Limb (tissue), 2 donors: ENCODE measurements at regions not wholly inside any gene's neighbourhood (a gene's known extent, or its start where the extent isn't known, plus 50 kb on each side); places are given as distances from the start of the nearest gene placed in this dataset.
"Not testable (repeated sequence)": the region's sequence is repeated elsewhere in the genome, so short reads cannot be mapped to it uniquely, and the experiment has no call there.

ENCODE experiments used
- DNase-seq, 2 donors: peaks; one replicate each; pipeline ENCODE4 v3.0.0-alpha.2; 2016; ENCODE audit errors: extremely low spot score in 2 of 2

DNA sequence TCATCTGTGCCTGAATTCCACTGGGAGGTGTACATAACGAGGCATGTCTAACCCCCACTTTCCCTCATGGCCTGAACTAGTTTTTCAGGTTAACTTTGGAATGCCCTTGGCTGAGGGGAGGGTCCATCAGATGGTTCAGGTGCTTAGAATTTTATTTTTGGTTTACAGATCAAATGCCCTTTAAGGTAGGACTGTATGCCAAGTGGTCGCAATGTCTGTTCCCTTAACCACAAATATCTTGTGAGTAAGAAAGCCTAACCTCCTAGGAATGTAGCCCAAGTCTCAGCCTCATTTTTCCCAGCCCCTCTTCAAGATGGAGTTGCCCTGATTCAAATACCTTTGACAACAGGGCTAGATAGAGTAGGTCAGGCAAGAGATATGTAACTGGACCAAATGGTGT, 78.4 kb downstream of the RNASET2 start:
- DNase-seq: no peak

DNA sequence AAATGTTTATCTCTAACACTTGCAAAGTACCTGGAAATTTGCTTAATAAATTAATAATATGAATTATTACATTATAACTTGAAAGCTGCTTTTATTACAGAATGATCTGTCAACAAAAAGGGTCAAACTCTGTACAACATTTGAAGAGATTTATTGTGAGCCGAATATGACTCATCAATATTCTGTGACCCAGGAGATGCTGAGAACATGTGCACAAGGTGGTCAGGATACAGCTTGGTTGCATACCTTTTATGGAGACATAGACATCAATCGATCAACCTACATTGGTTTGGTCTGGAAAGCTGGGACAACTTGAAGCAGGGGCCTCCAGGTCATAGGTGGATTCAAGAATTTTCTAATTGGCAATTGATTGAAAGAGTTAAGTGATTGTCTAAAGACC, 79.0 kb downstream of the RNASET2 start:
- no peak for DNase-seq

DNA sequence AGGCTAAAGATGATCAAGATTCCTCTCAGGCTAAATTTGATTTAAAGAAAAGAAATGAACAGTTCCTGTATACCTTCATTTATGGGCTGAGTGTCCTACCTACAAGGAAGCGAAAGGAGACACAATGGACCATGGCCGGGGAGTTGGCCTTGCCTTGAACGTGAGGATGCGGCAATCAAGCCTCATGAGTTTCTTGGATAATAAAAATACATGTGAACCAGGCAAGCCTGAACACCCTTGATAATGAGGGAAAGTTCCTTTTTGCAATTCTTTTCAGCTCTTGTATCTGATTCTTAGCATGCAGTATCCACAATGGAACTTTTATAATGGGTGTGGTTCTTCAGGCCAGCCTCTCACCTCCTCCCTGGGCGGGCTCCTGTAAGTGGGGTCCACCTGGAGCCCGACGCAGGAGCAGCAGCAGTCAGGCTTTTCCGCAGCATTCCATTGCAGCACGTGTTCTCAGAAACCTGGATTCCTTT, 83.8 kb downstream of the RNASET2 start:
- DNase-seq: no peak

DNA sequence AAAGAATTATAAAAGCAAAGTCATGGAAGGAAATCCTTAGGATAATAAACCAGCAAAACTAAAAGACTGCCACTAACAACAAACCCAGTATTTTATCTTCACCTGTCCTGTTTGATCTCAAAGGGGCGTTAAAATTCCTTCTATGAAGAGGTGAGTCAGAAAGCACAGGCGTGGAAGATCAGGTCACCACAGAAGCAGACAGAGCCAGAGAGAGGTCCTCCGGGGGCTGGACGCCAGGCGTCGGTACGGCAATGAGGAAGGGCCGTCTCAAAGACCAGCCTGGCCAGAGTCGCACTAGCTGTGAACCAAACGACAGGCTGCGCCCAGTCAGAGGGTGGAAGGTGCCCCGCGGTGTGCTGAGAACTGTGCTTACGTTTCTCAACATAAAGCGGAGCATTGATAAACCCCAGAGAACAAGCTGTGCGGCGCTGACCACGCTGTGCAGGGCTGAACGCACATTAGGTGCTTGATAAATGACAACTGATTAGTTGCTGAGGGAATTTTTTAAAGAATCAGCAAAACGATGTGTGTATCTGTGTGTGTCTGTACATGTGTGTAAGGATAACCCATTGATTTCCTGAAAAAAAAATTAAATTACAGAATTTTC, 85.6 kb downstream of the RNASET2 start:
- no peak for DNase-seq

DNA sequence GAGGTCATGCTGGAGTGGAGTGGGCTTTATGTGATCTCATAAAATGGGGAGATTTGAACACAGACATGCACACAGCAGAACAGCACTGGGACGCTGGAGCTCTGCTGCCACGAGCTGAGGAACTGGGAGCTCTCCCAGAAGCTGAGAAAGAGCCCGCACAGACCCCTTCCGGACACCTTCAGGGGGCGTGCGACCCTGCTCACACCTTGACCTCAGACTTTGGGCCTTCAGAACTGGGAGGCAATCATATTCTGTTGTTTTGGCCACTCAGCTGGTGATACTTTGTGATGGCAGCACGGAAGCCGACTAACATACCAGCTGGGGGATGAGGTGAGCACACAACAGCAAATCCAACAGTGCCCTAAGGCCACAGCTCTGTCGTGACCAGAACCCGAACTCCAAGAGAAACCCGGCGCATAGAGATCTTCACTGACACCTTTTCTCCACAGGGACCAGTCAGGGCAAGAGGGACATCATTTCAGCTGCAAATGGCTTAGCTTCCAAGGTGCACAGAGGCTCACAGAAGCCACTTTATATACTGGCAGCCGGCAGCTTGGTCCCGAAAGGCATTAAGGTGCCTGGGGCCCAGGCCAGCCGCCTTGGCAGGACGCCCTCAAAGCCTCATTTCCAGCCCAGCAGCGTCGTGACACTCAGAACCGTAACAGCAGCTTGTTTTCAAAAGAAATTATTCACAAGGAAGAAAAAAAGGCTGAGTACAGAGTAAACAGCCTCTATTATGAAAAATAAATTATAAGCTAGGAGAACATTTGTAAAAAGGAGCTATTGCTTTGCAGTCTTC, 89.3 kb downstream of the RNASET2 start:
- DNase-seq: no peak

DNA sequence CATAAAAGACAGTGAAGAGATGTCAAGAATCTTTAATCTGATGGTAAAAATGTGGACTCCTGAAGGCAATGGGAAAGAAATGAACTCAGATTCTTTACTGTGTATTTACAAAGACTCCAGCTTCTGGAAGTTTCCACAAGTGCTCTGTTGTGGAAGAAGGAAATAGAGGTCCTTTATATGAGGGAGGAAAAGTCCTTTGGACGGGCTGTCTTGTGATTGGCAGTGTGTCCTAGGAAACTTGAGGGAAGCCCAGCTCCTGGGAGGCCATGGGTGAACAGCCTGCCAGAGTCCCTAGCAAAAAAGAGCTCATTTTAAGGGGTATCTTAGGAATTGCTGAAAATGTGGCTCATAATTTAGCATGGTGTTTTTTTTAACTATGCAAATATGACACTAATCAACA, 92.0 kb downstream of the RNASET2 start:
- no peak for DNase-seq

DNA sequence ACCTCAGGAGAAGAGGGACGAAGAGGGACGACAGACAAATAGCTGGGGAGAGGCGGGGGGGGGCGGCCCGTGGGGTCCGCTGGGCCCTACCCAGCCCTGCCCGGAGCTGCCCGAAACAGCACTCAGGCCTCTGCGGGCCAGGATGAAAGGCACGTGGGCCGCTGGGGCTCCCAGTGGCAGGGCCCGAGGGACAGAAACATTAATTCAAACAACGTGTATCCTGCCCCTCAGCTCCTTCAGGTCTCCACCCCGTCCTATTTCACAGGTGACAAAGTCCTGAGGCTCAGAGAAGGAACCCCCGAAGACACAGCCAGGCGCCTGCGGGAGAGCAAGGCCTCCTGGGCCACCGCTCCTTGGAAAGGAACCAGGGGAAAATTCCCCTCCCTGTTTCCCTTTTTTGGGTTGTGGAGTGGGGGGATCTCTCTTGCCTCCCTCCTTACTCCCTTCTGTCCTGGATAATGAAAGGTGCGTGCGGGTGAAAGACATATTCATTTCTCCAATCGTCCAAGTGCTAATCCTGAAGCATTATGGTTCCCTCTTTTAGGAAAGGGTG, 93.3 kb downstream of the RNASET2 start:
- no peak for DNase-seq

DNA sequence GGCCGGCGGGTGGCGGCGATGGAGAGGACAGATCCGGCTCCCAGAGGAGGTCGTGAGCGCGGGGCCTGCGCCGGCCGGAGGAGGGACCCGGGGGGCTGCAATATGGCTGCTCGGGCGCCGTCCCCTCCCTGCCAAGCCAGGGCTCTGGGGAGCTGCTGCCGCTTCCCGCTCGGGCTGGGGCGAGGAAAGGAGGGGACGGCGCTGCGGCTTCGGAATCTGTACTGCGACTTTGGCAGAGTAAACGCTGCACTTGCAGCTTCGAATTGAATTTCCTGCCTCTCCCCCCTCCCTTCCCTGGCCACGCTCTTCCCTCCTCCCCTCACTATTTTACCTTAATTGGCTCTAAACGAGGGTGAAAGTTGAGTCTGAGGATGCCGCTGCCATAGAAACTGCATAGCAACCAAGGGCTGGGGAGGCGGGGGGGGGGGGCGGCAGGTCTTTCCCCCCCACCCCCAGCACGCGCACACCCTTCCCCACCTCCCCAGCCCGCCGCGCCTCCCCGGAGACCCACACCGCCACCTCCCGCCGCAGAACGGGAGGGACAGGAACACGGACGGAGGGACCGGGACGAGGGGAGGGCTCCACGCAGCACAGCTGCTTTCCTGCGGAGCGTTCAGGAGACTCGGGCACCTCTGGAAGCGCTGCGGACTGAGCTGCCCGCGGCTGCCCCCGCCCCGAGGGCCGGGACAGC, 93.9 kb downstream of the RNASET2 start:
- peak; percentile 24 to 67 for DNase-seq

DNA sequence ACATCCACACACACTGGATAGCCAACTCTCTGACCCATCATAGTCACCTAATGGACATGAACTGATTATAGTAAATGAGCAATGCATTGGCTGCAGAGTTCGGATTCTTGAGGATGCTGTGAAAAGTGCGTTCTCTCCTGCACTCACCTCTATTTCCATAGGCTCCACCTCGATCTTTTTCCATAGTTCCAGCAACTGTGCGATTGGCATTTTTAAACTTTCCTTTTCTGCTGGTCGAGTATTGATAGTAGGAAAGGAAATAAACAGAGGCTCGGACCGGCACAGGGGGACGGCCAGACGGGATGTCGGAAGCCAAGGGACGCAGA, 94.4 kb downstream of the RNASET2 start:
- DNase-seq: no peak

DNA sequence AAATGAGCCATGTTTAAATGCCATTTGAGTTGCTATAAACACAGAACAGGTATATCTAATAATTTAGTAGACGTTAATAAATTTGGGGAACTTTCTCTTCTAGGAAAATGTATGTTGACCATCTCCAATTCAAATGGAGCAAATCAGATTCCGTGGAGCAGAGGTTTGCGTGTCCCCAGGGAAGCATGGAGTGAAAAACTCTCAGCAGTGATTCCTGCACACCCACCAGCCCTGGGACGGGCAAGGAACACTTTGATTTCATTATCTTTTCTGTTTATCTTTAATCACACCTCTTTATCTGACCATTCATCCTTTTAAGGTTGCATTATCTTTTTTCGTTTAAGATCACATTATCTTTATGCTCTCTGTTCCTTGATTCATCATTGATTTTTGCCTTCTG, 95.0 kb downstream of the RNASET2 start:
- DNase-seq: no peak

DNA sequence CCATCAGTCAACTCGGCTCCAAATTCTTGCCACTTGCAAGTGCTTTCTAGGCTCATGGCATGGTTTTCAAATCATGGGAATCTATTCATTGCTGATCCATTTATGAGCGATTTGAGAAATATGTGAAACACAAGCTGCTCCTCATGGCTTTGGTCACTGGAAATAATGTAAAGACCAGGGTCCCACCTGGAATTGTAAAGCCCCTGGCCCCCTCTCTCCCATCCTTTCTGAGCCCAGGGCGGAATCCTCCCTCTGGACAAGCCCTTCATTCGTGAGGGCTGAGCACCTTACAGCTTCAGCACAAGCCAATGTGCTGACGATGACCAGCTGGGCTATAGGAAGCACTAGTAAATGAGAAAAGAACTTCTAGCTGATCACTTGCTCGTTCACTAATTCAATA, 96.0 kb downstream of the RNASET2 start:
- no peak for DNase-seq

DNA sequence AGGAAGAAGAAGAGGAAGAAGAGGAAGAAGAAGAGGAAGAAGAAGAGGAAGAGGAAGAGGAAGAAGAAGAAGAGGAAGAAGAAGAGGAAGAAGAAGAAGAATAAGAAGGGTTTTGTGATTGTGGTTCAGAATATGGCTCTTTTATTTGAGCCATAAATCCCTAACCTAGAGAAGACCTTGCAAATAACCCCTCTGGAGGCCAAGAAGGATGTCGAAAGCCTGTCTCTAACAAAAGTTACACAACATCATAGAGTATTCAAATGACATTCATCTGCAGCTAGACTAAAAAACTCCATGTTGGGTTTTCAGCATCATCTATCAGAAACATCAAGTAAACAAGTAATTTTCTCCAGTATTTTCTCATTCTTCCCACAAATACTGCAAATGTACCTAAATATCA, 100.9 kb downstream of the RNASET2 start:
- no peak for DNase-seq

DNA sequence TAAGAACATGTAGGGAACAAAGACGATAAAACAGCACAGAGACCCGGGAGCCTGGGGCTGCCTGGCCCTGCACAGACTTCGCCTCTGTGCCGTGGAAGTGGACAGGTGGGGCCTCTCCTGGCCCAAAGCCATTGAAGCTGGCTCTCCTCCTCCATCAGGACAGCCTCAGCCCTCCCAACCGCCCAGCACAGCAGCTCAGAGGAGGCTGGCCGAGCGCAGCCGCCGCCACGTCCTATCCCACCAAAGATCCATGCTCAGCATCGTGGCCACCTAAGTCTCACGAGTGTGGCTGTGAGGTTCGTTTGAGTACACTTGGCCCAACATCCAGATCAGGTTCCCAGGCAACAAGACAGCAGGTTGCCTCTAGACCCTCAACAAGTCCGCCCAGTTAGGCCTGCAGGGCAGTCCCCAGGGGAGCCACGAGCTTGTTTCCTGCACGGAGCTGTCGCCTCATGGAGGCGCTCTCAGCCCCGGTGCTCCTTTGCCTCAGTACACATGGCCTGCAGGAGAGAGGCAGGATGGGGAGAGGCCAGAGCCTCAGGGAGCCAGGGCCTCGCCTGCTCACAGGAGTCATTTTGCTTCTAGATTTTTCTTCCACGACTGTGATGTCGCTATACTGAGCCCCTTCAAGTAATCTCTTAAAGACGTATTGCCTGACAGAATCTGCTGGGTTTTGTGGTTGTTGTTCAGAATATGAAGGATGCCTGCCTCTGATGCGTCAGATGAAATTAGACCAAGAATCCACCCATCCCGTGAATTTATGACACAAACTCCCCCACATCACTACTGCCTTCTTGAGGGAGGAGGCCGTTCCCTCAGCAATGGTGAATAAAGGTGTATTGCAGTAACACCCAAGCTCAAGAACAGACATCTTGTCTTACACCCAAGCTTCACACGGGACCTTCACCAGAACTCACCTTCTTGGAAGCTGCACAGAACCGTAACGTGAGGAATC, 102.7 kb downstream of the RNASET2 start:
- no peak for DNase-seq

DNA sequence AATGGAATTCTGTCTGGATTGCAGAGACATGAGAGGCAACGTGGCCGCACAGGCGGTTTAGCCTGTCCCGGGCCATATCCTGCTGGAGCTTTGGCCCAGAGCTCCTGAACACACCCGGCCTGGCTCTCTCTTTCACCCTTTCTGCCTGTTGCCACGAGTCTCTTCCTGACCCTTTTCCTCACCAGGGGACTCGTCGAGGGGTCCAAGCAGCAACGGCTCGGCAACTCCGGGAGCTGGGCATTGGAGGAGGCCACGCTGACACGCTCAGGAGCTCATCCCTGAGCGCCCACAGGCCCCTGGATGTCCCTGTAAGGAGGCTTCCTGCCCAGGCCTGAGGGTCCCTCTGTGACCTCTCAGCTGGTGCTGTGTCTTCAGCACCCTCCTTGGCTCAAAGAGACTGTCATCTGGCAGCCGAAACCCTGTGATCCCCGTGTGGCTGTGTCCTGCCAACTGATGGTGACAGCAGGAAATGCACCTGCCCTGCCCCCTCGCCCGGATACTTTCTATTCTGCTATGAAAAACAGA, 103.8 kb downstream of the RNASET2 start:
- no peak for DNase-seq

DNA sequence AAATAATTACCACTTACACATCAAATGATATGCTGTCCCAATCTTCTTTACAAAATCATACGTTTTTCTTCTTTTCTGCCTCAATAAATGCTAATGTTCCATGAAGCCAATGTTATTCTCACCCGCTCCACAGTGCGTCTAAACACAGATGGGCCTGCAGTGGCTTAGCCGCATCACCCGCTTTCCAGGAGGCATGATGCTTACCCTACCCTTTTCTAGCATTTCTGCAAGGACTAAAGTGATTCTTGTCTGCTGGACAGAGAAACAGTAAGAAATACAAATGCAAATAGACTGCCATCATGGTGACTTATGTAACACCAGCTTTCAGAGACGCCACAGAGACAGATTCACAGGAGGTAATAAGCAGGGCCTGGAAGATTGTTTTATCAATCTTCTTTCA, 104.4 kb downstream of the RNASET2 start:
- DNase-seq: no peak

DNA sequence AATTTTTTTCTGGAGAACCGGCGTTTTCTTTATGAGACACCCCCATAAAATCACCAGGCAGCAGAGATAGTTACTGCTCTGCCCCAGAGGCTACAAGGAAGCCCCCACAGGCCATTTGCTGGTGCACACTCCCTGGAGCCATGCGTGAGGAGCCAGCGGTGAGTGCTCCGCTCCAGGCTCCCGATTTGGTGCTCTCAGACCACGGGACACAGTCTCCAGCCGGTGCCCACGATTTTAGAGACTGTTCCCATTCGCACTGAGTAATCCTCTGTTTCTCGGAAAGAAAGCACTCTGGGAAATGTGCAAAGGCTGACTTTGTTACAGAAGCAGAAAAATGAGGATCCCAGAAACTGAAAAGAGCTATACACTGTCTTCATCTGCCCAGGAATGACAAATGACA, 104.9 kb downstream of the RNASET2 start:
- no peak for DNase-seq

DNA sequence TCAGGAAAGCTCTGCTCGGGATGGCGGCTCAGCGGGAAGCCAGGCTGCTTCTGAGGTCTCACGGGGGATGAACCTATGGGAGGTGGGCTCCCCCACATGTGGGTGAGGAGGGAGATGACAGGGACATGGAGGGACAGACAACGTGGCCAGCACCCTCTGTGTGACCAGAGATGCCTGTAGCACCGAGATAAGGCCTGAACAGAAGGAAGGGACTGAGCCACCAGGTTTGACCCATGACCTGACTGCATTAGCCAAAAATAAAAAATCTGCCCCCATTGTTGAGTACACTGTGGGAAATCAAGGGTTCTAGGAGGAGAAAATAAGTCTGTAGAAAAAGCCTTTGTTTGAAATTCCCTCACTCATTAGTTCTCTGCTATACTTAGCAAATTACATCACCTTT, 105.7 kb downstream of the RNASET2 start:
- DNase-seq: no peak

DNA sequence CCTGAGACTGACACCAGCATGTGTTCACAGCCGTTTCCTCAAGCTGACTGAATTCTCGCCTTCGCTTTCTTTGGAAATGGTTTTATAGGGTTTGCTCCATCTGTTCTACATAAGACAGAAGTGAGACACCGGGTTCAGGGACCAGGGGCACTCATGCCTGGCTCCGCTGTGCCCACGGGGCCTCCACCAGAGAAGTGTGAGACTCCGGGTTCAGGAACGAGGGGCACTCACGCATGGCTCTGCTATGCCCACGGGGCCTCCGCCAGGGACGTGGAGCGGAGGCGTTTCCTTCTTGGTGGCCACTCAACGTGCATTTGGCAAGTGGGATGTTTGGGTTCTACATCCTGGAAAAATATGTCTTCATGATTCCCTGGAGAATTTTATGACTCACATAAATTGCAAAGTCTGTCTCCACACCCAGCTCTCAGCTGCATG, 106.6 kb downstream of the RNASET2 start:
- DNase-seq: no peak

DNA sequence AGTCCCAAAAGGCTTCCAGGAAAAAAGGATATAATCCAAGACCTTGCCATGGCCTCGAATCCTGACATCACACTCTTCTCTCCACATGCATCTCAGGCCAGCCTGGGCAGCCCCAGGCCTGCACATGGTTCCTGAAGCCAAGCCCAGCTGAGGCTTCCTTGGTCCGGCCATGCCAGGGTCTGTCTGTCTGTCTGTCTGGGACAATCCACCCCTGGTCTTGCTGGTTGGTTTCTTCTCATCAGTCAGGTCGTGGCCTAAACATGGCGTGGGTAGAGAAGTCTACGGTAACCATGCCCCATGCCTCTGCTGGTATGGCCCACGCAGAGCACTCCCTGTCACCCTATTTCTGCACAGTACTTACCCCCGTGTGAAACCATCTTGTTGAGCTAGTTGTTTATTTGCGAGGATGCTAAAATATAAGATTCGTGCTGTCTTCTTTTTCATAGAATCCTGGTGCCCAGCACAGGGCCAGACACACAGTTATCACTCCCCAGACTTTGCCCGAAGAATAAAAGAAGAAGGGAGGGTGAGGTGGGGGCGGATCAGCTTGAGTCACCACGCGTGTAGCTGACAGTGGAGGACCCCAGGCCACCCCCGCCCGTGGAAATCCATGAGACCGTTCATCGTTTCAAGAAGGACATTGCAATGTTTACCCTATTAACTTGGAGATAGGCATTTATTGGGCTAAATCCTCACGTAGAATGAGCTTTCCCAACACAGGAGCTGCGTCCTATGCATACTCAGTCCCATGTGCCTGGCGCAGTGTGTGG, 107.2 kb downstream of the RNASET2 start:
- DNase-seq: no peak

DNA sequence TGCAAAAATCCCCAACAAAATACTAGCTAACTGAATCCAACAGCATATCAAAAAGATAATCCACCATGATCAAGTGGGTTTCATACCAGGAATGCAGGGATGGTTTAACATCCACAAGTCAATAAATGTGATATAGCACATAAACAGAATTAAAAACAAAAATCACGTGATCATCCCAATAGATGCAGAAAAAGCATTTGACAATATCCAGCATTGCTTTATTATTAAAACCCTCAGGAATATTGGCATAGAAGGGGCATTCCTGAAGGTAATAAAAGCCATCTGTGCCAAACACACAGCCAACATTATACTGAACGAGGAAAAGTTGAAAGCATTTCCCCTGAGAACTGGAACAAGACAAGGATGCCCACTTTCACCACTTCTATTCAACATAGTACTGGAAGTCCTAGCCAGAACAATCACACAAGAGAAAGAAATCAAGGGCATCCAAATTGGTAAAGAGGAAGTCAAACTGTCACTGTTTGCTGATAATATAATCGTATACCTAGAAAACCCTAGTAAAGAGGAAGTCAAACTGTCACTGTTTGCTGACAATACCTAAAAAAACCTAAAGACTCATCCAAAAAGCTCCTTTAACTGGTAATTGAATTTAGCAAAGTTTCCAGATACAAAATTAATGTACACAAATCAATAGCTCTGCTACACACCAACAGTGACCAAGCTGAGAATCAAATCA, 109.8 kb downstream of the RNASET2 start:
- not testable (repeated sequence) for DNase-seq
